ENCODE measurements at regions not wholly inside any gene's neighbourhood (a gene's known extent, or its start where the extent isn't known, plus 50 kb on each side); places are given as distances from the start of the nearest gene placed in this dataset.
"Not testable (repeated sequence)": the region's sequence is repeated elsewhere in the genome, so short reads cannot be mapped to it uniquely, and the experiment has no call there.

DNA sequence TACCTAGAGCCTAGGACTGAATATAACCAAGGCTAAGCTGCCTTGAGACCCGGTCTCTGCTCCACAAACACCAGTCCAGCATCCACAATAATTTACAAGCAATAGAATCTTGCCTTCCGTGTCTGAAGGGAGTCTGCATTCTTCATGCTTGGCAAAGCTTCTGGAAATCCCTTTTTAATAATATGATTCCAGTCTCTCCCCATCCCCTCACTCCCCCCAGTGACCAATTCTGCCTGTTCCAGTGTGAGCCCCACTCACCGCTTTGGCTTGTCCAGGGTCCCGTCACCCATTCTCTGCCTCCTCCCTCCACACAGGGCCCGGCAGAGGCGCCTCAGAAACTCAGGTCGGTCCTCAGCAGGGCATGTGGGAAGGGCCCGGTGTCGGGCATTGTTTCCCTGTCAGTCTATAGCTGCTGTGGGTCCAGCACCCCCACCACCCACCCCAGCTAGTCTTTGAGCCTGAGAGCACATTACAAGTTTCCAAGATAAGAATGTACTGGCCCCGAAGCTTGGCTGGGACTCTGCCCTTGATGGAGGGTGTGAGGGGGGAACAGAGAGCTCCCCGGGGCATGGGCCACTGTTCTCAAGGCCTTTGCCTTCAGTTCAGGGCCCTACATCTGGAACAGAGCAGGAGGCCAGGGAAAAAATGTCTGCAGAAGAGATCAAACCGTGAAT is 129.7 kb upstream of the MYCN start:
- no peak for DNase-seq

DNA sequence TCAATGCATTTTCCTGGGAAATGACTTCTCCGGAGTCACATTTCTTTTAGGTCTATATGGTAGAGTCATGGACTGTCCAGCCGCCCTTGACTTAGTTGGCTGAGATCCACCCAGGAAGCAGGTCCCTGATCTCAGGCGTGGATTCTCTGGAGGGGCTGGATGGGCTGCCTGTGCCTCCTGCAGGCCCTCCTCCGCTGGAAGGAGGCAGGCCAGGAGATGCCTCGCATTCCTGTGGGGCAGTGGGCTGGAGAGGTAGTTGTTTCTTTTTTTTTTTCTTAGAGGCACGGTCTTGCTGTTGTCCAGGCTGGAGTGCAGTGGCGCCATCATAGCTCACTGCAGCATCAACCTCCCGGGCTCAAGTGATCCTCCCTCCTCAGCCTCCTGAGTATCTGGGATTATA is 129.0 kb upstream of the MYCN start:
- no peak for DNase-seq

DNA sequence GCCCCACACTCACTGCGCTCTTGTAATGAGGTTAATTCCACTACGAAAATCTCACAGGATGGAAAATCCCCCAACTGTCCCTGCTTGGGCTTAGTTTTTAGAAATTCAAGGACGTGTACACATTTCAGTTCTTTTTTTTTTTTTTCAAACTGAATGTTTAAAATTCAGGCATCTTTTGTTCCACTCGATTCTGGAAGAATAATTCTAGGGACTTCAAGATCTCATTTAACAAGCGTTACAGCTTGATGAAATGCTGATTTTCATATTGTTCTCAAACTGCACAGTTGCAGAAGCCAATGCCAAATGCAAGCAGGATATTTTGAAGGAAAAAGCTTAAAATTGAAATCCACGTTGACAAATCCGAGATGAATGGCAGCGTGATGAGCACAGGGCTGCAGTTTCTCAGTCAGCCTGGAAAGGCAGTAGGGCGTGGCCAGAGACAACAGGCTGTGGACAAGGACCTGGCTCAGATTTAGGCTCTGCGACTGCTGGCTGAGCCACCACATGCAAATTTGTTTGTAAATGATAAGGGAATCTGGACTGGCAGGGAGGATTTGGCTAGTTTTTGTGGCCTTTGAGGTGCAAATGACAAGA is 128.1 kb upstream of the MYCN start:
- DNase-seq, result no peak

GRCh38 chr2:15813481-15814266 is 126.7 kb upstream of the MYCN start:
- DNase-seq, result no peak

GRCh38 chr2:15814403-15814802 is 125.9 kb upstream of the MYCN start:
- no peak for DNase-seq

- DNase-seq, result no peak
These were observed 125.4 kb upstream of the MYCN start for GRCh38 chr2:15814946-15815345.

GRCh38 chr2:15816226-15816625 is 124.1 kb upstream of the MYCN start:
- no peak for DNase-seq

DNA sequence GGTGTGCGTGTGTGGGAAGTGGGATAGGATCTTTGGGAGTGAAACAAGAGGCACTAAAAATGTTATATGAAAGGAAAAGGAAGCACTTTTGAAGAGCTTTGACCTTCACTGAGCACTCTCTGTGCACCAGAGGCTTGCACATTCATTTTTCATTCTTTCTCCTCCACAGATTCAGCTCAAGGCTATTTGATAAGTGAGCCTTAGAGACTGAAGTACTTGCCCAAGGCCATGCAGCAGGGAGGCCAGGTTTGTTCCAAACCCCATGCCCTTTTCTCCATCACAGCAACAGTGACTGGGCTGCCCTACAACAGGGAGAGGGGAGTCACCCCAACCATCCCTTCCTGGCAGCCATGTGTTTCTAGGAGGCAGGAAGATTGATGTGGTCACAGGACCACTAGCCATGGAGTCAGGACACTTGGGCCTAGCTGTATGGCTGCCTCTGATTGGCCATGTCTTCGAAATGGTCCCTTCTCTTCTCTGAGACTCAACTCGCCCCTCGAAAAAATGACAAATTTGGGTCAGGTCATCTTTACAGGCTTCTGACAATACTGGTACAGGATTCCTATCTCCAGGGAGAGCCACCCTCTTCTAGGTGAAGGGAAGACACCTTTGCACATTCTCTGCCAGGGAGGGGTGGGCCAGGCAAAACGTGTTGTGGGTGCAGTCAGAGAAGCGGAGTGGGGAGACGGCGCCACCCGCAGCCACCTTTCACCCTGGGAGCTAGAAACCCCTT is 123.5 kb upstream of the MYCN start:
- DNase-seq, result no peak

- no peak for DNase-seq
These were observed 122.6 kb upstream of the MYCN start for GRCh38 chr2:15817748-15818147.

GRCh38 chr2:15818318-15818753 is 122.0 kb upstream of the MYCN start:
- DNase-seq, result no peak

GRCh38 chr2:15818881-15819280 is 121.5 kb upstream of the MYCN start:
- DNase-seq, result no peak

DNA sequence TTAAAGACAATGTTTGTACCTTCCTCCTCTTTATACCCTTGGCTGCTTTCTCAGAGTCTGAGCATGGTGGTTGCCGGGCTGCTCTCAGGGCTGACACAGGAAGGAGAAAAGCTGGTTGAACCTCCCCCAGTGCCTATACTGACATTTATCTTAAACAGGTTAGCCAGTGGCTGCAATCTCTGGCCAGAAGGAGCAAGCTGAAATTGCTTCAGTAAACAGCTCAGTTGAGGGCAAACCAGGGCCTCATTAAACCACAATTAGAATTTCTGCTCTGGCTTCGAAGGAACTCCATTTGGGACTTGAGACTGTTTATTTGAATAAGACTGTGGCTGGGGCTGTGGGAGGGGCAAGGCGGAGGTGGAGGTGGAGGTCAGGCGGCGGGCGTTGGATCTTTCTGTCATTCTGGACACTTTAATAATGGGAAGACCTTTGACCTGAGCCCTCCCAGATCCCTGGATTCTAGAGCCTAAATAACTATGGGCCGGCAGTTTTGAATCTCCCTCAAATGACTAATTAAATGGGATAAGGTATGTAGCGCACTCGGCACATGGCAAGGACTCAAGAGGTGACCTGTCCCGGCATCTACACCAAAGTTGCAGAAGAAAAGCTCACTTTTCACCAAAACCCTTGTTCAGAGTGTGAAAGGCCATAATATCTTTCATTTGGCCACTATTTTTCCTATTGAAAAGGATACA is 120.6 kb upstream of the MYCN start:
- no peak for DNase-seq

GRCh38 chr2:15820257-15820566 is 120.1 kb upstream of the MYCN start:
- no peak for DNase-seq

- DNase-seq, result no peak
These were observed 119.4 kb upstream of the MYCN start for GRCh38 chr2:15820927-15821326.

- DNase-seq, result no peak
These were observed 118.0 kb upstream of the MYCN start for GRCh38 chr2:15822151-15823044.

DNA sequence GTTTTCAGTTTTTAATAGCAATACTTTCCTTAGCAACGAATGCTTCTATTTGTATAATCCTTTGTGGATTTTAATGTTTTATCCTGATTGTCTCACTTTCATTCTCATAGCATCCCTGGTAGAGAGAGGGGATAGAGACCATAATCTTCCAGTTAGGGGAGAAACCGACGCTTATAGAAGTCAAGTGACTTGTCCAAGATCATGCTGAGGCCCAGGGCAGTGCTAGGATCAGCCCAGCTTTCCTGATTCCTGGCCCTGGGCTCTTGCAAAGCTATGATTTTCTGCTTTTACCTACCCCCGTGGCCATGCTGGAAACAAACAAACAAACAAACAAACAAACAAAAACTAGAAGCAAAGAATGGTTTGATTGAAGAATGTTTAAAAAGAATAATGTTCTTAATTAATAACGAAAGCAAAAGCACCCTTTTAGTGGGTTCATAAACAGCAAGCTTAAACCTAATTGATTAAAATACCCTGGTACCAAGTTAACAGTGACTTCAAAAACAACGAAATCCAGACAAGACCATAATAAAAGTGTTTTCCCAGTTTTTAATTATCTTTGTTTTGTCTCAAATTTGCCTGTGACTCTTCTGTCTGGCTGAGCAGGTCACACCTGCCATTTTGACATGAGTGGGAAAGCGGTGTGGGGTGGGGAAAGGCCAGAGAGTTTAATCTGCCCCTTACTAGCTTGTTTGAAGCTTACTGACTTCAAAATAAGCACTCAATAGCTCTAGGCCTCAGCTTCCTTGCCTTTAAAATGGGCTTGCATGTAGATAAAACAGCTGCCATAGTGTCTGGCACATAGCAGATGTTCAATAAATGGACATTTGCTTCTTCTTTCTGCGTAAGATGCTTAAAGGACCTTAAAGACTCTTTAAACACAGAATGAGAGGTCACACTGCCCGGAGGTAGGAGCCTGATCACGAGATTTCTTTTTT is 116.6 kb upstream of the MYCN start:
- DNase-seq, result no peak

- DNase-seq, result not testable (repeated sequence)
These were observed 115.9 kb upstream of the MYCN start for GRCh38 chr2:15824467-15824866.

- no peak for DNase-seq
These were observed 114.9 kb upstream of the MYCN start for GRCh38 chr2:15825276-15825980.

- DNase-seq, result no peak
These were observed 114.1 kb upstream of the MYCN start for GRCh38 chr2:15826273-15826717.

- DNase-seq, result no peak
These were observed 113.3 kb upstream of the MYCN start for GRCh38 chr2:15827001-15827400.

Measured in DMS53 (cell line).